ENCODE measurements at regions not wholly inside any gene's neighbourhood (a gene's known extent, or its start where the extent isn't known, plus 50 kb on each side); places are given as distances from the start of the nearest gene placed in this dataset.

DNA sequence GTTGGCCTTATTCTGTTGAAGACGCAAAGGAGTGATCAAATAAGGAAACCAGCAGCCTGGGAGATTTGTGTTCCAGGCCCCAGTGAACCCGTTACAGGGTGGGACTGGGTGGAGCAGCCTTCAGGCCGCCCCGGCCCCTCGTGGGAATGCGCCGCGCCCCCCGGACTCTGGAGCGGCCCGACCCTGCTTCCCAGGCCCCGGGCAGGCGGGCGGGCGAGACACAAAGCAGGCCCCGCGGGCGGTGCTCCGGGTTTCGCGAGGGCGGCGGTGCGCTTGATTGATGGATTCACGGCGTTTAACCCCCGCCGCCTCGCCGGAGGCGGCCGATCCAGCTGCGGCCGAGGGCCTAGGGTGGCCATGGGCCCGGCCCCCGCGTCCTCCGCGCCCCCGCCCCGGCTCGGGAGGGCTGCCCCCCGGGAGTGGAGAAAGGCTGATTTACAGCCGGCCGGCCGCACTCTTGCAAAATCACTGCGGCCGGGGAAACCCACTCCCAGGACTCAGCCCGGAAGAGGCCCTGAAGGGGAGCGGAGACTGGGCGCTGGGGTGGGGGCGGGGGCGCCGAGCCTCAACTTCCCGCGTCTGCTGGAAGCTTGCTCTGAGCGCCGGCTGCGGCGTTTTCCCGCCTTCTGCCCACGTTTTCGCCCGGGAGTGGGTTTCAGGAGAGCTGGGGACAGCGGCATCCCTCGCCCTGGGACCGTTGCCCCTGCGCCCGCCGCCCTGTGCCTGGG is 299.6 kb upstream of the NFE2L3 start:
- DNase-seq: no peak

DNA sequence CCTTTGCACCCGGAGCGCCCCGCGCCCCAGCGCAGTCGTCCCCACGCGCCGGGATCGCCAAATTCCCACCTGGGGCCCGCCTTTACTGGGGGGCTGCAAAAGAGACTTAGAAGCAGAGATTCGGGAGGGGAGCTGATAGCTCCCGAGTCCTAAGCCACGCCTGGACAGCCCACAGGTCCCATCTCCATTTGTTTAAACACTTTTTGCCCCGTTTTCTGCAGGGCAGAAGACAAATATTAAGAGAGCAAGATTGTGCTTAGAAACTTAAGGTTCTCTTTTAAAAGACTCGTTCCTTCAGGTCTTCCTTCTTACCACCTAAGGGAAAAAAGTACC is 299.1 kb upstream of the NFE2L3 start:
- DNase-seq: no peak

DNA sequence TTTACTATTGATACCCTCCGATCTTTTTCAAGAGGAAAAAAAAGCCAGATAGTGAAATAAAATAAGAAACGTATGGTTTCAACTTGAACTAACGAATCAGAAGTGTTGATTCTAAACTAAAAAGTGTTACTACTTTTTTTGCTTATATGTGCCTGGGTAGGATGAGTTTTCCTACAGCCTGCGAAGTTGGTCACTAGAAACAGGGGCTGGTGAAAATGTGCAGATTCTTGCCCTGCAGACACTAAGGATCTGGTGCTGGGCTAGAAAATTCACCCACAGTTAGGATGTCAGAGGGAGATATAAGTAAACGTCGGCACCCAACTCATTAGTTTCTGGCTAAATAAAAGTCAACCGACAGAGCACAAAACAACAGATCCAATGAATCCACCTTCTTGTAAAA is 298.7 kb upstream of the NFE2L3 start:
- no peak for DNase-seq

DNA sequence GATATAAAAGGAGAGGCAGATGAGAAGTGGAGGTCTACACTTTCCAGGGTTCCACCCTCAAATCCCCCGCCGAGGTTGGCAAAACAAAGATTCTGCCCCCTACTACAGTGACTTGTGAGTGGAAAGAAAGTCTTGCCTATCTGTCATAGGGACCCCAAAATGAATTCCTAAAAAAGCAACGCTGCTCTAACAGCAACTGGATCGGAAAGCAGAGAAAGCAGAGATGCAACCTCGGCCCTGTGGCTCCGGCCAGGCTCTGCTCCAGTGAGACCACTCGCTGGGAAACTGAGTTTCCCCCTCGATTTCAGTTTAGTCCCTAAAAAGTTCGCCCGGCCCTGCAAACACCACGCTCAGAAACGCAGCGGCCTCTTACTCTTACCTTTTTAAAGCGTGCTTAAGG is 297.9 kb upstream of the NFE2L3 start:
- no peak for DNase-seq

DNA sequence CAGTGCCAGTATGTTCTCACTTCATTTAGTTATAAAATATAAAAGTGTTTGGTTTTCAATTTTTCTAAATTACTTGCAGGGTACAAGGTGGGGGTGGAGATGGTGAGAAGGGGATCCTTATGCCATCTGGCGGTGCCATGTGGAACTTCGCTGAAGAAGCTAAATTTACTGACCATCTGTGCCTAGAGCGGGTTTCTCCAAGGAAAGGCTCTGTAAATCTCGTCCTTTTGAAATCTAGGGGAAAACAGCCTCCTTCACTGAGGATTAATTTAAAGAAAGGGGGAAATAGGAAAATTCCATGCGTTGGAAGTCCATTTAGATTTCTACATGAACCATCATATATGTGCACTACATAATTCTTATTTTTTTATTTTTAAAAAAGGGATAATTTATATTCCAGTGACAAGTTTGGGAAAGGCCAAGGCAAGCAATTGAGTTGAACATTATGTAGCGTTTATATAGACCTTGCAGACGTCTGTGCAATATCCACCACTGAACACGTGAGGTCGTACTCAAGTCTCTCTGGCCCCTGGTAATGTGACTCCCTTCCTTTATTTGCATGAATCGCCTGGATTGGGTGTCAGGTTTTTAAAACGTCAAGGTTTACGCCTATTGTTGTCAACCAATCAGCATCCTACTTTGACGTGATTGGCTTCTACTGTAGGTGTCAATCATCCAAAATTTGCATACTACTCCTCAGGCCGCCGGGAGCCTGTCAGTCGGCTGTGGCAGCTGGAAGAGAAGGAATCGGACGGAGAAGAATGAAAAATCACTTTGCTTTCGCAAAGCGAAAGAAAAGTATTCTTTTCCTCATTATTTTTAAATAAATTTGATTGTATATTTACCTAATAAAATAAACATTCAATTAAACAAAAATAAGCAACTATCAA is 297.1 kb upstream of the NFE2L3 start:
- peak; percentile 98 for DNase-seq

DNA sequence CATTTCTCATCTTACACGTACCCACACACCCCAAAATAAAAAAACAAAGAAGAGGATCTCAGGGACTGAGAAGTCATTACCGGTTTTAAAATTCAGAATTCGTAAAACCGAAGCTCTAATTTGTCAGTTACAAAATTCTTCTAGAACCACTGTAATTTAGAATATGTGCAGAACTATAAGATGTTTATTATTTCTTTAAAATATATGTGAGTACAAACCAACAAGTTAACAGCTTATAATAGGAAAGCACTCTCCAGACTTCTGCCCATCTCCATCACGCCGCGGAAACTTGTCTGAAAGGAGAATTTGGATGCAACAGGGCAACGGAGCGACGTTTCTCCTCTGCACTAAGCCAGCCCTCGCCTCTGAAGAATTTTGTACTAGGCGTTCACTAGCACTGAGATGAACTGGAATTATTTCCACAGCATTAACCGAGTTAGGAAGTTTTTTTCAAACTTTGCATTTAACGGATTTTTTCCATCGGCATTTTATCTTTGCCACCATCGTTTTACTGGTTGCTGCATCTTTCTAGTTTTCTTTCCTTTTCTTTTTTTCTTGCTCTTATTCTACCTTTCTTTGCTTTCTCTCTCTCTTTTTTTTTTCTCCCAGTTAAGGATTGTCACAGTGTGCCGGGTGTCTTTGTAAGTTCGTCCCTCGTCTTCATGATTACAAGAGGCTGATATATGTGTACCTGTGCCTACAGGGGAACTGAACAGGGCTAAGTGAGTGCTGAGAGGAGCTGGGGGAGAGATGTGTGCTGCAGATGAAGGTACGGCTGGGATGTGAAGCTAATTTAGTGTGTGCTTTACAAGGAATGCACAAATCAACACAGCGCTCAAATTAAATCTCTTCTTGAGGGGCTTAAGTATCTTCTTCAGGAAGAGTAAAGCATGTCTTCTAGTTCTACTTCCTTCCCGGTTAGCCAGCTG is 295.9 kb upstream of the NFE2L3 start:
- DNase-seq: peak; percentile 53

DNA sequence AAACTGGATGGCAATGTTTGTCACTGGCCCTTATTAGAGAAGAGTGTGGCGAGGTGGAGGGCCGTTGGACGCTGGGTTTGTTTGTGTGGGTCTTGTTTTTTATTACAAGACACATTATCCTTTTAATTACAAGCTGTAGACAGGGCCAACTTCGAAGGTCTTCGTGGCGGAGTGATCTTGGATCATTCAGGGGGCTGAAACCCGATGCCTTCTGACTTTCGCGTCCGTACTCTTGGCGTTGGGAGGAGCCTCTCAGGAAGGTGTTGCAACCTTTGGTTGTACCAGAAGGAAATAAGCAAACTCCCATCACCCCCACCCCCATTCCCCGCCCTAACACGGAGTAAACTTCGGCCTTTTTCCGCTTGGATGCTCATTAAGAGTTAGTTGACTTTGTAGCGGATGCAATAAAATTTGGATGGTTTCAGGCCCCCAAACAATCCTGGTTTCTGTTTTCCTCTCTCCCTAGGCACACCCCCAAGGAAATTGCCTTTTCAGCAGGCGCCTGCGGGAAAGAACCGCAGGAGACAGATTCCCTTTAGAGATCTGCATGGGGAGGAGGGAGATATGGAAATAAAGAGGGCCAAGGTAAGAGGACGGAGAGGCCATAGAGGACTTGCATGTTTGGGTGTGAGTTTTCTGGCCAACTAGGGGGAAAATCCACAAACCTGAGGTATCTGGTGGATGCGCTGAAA is 294.5 kb upstream of the NFE2L3 start:
- peak; percentile 86 for DNase-seq

DNA sequence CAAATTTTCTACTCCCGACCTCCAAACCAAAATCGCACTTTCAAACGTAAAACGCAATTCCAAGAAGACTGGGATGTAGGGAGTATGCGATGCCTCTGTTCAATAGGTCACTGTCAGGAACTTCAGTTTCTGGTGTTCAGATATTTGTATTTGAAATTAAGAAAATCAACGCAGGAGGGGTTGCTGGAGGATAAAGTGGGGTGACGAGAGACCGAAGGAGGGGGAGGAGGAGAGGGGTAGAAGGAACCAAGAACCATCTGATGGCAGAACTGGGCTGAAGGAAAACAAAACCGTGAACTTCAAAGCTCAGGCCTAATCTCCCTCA is 293.8 kb upstream of the NFE2L3 start:
- no peak for DNase-seq

DNA sequence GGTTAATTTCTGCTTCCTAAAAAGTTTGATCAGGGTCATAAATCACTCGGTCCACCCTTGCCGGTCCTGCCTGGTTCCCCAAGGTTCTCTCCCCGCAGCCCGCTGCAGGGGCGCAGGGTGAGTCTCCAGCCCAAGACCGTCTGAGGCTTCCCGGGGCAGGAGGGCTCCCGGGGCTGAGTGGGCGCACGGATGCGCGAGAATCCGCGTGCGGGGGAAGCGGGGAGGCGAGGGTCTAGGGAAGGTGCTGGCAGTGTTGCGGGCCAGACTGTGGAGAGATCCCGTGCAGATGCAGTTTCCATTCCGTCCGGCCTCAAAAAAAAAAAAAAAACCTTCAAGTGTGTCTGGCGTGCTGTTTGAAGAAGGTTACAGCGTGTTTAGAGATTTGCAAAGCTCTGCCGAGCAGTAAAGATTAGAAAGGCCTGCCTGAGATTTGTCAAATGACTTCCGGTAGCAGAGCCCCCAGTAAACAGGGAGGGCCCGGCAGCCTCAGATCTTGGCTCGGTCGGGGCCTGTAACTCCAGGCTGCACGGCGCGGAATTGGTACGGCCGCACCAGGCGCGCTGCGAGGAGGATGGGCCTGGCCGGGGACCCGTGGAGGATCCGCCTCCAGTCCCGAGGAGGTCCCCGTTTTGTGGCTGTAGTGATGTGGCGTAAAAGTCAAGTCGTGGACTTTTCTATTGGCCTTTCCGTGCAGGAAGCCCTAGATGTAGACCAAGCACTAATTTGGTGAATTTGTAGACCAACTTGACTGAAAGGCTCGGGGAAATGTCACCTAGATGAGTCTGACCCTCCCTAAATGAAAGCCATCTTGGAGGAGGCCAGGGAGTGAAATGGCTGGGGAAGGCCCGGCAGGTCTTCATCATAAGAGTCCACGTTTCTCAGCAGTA is 293.2 kb upstream of the NFE2L3 start:
- DNase-seq: no peak

DNA sequence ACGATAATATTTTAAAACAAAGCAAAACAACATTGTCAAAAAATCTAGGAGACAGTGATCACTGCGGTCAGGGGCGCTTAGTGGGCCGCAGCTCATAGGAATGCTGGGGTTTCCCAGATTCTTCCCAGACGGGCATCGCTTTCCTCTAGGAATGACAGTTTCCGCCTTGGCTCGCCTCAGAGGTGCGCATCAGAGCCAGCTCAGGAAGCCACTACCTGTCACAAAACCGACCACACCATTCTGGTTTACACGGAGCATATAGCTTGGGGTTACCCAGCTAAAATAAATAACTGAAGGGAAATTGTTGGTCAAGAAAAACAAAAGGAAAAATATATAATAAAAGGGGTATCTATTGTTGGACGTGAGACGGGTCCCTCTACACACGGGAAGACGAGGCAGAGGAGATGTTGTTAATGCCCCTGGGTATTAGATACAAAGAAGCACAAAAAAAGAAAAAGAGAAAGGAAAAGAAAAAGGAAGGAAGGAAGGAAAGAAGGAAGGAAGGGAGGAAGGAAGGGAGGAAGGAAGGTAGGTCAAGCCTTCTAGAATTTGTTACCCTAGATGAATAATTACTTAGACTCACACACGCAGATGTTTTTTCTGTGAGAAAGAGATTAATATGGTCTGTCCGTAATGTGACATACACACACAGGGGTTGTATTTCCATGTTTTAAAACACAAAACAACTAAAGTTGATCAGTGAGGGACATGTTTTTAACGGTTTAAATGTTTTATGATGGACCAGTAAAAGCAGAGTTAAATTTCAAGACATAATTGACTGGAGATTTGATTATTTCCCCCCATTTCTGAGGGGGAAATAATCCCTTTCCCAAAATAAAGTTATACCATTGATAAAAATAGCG is 292.4 kb upstream of the NFE2L3 start:
- no peak for DNase-seq

DNA sequence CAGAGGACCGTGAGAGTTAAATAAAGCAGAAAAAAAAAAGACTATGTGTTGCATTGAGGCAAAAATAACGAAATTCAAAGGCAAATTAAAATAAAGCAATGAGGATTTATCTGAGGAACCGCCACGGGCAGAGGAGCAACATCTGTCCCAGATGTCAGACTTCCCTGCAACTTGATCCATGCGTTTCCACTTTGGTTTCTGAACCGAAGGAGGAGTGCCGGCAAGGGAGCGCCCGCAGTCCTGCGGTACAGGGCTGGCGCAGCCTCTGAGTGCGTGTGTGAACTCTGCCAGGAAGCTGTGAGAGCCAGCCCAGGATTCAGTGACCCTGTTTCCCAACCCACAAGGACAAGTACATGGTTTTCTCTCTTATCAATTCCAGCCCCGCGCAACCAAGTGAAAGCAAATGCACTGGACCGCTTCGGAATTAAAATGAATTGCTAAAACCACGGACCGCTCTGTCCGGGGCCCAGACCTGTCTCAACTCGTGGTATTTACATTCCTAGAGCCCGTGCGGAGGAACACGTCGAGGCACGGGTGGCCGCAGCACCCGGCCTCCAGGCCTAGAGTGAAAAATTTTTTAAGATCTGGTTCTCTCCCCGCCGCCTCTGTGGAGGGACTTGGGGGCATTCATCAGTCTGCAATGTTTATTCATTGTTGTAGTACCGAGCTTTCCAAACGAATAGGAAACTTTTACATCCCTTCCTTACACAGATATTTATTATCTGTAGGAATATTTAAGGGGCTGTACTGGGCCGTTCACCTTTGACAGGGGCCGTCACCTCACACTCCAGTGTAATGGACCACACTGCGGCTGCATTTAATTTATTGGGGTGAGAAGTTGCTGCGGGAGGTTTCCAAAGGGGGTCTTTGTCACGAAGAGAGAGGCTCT is 291.5 kb upstream of the NFE2L3 start:
- DNase-seq: no peak

DNA sequence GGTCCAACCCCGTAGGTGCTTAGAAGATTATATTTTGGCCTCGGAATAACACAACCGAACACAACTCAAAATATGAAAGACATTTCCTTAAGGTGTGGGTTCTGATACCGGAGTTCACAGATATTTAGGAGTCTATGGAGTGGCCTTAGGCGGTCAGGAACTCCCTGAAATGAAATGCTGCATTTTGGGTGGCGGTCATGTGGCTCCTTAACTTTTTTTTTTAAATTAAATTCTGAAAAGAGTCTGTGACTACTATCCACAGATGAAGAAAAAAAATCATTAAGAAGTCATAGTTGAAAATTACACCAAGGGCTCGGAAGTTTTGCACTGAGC is 290.9 kb upstream of the NFE2L3 start:
- no peak for DNase-seq

DNA sequence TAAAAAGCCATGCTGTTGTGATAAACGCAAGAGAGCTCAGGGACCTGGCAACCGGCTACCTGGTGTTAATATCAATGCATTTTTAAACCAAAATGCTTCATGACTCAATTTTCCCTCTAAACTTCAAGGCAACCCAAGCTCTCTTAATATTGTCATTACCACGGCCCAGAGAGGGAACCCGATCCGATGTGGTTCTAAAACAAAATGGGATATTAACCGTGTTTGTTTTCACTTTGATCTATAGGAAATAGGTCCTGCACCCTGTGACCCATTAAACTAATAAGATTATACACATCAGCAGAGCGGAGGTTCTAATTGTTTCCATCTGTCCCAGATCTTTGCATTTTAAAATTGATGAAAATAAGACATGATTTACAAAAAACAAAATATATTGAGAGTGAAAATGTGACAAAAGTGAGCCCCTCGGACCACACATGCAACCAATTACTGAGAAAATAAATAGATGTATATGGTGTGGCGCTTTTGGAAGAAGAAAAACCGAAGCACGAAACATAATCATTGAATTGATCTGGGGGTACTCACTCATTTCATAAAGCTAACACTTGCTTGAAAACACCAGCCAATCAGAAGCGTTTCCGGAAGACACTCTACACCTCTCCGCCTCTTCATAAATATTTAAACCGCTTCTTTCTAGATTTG is 290.3 kb upstream of the NFE2L3 start:
- DNase-seq: no peak

DNA sequence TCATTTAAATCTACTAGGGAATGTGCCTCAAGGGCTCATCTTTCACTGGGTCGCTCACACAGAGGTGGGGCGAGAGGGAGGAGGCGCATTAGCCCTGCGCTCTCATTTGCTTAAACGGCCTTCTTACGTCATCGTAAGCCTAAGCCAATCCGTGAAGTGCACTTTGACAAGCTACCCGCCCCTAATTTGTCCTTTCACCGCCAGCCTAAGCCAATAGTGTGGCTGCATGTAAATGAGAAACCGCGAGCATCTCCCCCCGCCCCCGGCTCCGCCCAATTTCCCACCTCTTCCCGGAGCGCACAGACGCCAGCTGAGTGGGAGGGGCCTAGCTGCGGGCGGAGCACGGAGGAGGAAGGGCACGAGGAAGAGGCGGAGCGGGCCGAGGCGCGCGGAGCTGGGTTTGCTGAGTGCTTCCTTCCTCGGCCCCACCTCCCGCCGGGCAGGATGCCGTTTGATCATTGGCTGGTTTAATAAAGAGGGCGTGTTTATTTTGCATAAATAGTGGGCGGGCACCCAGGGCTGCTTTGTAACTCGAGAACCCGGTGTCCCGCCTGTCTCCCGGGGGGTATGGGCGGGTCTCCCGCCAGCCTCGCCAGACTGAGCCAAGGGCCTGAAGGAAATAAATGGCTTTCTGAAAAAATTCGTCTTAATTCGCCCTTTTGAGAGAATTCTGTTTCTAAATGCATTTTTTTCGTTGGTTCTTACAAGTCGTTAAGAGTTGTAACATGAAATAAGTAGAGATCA is 289.6 kb upstream of the NFE2L3 start:
- peak; percentile 99 for DNase-seq

DNA sequence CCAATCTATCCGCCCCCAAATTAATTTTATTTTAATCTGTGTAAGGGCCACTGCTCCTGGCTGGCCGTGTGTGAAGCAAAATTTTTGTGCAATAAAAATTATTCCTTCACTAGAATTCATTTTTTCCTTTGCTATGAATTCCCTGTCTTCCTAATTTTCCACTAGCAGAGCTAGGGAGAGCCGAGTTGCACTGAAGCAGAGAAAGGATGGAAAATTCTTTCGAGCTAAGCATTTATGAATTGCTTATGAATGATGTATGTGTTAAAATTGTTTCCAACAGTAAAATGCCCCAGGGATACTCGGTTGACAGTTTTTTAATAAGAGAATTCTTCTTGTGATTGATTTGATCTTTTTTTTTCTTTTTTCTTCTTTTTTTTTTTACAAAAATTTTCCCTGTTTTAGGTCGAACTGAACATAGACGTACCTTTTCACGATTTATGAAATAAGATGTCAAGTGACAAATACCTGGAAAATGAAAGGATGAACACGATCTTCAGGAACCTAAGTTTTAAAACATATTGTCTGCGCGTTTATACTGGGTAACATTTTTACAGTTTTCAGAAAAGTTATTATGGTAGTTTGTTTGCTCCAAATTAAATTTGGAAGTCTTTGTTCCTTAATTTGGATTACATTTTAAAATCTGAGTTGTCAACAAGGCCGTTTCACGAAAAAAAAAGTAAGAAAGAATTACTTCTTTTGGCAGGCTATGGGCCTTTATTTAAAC is 288.8 kb upstream of the NFE2L3 start:
- peak; percentile 55 for DNase-seq

DNA sequence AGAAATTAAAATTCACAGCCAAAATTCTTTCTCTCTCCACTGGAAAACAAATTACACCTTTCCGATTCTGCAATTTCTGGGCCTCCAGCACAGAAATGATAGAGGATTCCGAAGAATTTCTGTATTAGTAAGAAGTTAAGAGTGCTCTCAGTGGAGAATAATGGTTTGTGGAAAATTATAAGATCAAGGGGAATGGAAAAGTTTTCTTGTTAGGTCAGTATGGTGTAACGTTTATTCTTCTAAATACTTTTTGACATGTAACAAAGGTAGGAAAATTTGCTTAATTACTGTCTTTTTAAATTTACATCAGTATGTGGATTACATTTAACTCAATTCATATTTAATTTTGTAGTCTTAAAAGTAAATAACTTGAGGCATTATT is 288.3 kb upstream of the NFE2L3 start:
- DNase-seq: peak; percentile 35

DNA sequence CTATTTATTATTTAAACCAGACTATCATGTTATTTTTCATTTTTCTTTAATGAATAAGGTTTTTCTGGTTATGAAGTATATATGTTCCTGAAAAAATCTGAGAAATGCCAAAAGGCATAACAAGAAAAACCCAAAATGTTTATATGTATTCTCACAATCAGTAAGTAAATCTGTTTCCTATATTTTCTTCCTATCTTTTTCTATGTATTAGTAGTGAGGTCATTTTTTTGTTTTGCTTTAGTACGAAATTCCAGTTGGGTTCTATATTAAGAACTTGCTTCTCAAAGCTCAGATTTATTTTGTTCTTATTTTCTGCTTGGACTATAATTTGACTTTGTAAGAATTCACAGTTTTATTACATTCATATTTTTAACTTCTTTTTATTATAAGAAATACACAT is 287.5 kb upstream of the NFE2L3 start:
- DNase-seq: peak; percentile 64

Measured in NCI-H748 treated with DMSO at 0.1 percent for 48 hours (cell line).